Esophagus muscularis mucosa (tissue), 3 donors: ENCODE measurements at regions not wholly inside any gene's neighbourhood (a gene's known extent, or its start where the extent isn't known, plus 50 kb on each side); places are given as distances from the start of the nearest gene placed in this dataset.

Source experiments
- CTCF ChIP-seq, 3 experiments: fragments of 200-600 bp in 2 of 3; fragments of 450-650 bp in 1 of 3; sonication (generic) in 2 of 3; IDR thresholded peaks; one replicate each; pipeline ENCODE4 v1.5.1; 2017 to 2019; ENCODE audit warnings: antibody characterized with exemption in 3 of 3, mild to moderate bottlenecking in 2 of 3, moderate library complexity in 1 of 3
- EP300 ChIP-seq: sonication (generic); formaldehyde crosslinking; IDR thresholded peaks from one replicate; pipeline ENCODE4 v1.6.1; 2017; ENCODE audit warnings: antibody characterized with exemption

DNA sequence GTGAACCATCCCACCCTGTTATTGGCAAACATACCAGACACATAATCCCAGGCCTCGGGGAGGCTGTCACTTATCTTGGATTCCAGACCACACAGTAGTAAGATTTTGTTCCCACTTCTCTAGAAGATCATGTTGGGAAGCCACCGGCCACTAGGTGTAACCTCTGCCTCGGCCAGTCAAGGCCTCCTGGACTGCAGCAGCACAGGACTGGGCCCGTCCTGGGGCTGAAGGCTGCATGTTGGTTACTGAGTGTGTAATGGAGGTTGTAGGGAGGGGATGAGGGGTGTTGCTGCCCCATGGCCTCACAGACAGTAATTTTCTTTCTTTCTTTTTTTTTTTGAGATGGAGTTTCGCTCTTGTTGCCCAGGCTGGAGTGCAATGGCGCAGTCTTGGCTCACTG is 92.4 kb upstream of the SYT13 start:
- TF ChIP-seq CTCF (IDR thresholded peaks at IDR 0.05) (no peak), EP300 (no peak)
